K562 (cell line): ENCODE measurements at regions not wholly inside any gene's neighbourhood (a gene's known extent, or its start where the extent isn't known, plus 50 kb on each side); places are given as distances from the start of the nearest gene placed in this dataset.

Experiments
- BRF1 ChIP-seq: IDR thresholded peaks from 3 replicates; pipeline ENCODE4 v1.6.1; 2011; ENCODE audit warnings: borderline replicate concordance, mild to moderate bottlenecking; ENCODE audit not compliant: insufficient read length; ENCODE audit errors: extremely low read depth
- CBFB ChIP-seq: sonication (generic); formaldehyde crosslinking; IDR thresholded peaks from 2 replicates; pipeline ENCODE4 v1.4.0; 2020; ENCODE audit warnings: mild to moderate bottlenecking, missing genetic modification reagents
- CTCF ChIP-seq, 3 experiments: IDR thresholded peaks in 2 of 3; conservative IDR thresholded peaks in 1 of 3; 2 replicates each; pipeline ENCODE4 v1.5.1; 2011 to 2012; ENCODE audit warnings: low read length in 3 of 3, mild to moderate bottlenecking in 3 of 3, control low read depth in 2 of 3, improper control_type of control experiment in 1 of 3, inconsistent platforms in 1 of 3, low read depth in 1 of 3, mixed read lengths in 1 of 3, moderate library complexity in 1 of 3; ENCODE audit not compliant: insufficient read depth in 2 of 3
- HNRNPUL1 ChIP-seq: fragments of 200-400 bp; formaldehyde crosslinking; IDR thresholded peaks from 2 replicates; pipeline ENCODE4 v1.6.1; 2017; ENCODE audit warnings: low read length
- RAD21 ChIP-seq, 2 experiments: fragments of 250-450 bp in 1 of 2; fragments of 450-650 bp in 1 of 2; sonication (Bioruptor Pico) in 1 of 2; formaldehyde crosslinking in 1 of 2; IDR thresholded peaks in 1 of 2; conservative IDR thresholded peaks in 1 of 2; 2 replicates each; pipeline versions ENCODE4 v1.4.0 to v1.8.0; 2020 to 2022; ENCODE audit warnings: mild to moderate bottlenecking in 2 of 2, moderate library complexity in 1 of 2
- RCOR1 ChIP-seq, 2 experiments: IDR thresholded peaks; 2 replicates each; pipeline ENCODE4 v1.6.1; 2012; ENCODE audit warnings: low read depth in 2 of 2, low read length in 2 of 2, borderline replicate concordance in 1 of 2, improper control_type of control experiment in 1 of 2
- SMAD2 ChIP-seq: fragments of 150-350 bp; IDR thresholded peaks from 2 replicates; pipeline ENCODE4 v1.6.1; 2014; ENCODE audit warnings: low read depth, mild to moderate bottlenecking, low read length

GRCh38 chr6:76481101-76481500 lies 408.6 kb upstream of the IMPG1 start:
- TF ChIP-seq SMAD2 (no peak), BRF1 (no peak), CBFB (CRISPR knock-in tag) (no peak), CTCF (IDR thresholded peaks at IDR 0.05 in 2 of 3, conservative IDR thresholded peaks at IDR 0.05 in 1 of 3; ENCODE audit: insufficient read depth in 2 of 3, low read depth in 1 of 3, low read length in 3 of 3) (no peak), RAD21 (CRISPR knock-in tag; conservative IDR thresholded peaks at IDR 0.05 in 1 of 2, IDR thresholded peaks at IDR 0.05 in 1 of 2) (no peak), RCOR1 (IDR thresholded peaks at IDR 0.05; ENCODE audit: borderline replicate concordance in 1 of 2, low read depth in 2 of 2, low read length in 2 of 2) (no peak), HNRNPUL1 (no peak)
